ENCODE measurements at regions not wholly inside any gene's neighbourhood (a gene's known extent, or its start where the extent isn't known, plus 50 kb on each side); places are given as distances from the start of the nearest gene placed in this dataset.
"Not testable (repeated sequence)": the region's sequence is repeated elsewhere in the genome, so short reads cannot be mapped to it uniquely, and the experiment has no call there.

DNA sequence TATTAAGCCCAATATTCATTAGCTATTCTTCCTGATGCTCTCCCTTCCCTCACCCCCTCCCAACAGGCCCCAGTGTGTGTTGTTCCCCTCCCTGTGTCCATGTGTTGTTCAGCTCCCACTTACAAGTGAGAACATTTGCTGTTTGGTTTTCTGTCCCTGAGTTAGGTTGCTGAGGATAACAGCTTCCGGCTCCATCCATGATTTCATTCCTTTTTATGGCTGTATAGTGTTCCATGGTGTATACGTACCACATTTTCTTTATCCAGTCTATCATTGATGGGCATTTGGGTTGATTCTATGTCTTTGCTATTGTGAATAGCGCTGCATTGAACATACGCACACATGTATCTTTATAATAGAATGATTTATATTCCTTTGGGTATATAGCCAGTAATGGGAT, 107.7 kb upstream of the MTHFD1L start:
- H3K36me3 Mint-ChIP-seq (ENCODE audit: low read depth); H3K4me1 Mint-ChIP-seq; H3K4me3 Mint-ChIP-seq; POLR2A ChIA-PET; H3K27me3 Mint-ChIP-seq; H3K27ac Mint-ChIP-seq; DNase-seq; H3K9me3 Mint-ChIP-seq: not testable (repeated sequence)
- CTCF ChIA-PET, result interaction anchor here (1.2 kb wide), 1 partner anchor 60 kb away, joined by 4 read pairs; no protein-coding TSS in a partner anchor

DNA sequence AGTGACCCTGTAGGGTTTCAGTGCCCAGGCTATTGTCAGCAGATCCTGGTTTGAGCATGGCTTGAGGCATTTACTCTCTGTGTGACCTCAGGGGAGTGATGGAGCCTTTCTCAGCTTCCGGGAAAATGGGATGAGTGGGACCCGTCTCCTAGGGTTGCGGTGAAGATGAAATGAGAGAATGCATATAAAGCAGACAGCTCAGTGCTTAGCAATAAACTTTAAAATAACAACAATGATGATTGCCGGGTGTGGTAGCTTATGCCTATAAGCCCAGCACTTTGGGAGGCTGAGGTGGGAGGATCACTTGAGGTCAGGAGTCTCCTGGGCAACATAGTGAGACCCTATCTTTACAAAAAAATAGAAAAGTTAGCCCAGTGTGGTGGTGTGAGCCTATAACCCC, 106.0 kb upstream of the MTHFD1L start:
- POLR2A ChIA-PET, result no interaction called here
- Mint-ChIP-seq H3K27me3 (no peaks in the 10 kb centered on the region), H3K27ac (no peak overlapping the region), H3K4me3 (no peak overlapping the region), H3K4me1 (no peaks in the 10 kb centered on the region), H3K9me3 (no peaks in the 10 kb centered on the region), H3K36me3 (ENCODE audit: low read depth) (no peaks in the 10 kb centered on the region)
- CTCF ChIA-PET, result no interaction called here
- no peak for DNase-seq

DNA sequence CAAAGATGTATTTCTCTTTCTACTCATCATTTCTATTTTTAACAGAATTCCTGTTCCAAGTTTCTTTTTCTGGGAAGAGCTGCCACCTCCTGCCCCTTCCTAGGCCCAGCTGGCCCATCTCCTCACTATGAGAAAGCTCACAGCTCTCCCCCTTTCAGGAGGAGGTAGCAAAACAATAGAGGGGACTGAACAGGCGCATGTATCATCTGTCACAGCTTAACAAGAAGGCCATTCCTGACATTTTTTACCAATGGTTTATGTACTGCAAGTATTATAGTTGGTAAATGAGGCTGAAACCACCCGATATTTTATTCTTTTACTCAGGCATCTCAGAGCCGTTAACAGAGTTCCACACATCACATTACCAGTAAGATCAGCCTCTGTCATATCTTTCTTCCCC, 103.7 kb upstream of the MTHFD1L start:
- ChIA-PET CTCF (interaction anchor here (0.6 kb wide), 1 partner anchor 729 kb away, joined by 3 read pairs; no protein-coding TSS in a partner anchor), POLR2A (no interaction called here)
- Mint-ChIP-seq H3K4me1 (no peaks in the 10 kb centered on the region), H3K9me3 (no peaks in the 10 kb centered on the region), H3K27ac (no peak overlapping the region), H3K4me3 (no peak overlapping the region), H3K36me3 (ENCODE audit: low read depth) (no peaks in the 10 kb centered on the region), H3K27me3 (no peaks in the 10 kb centered on the region)
- DNase-seq, result no peak

DNA sequence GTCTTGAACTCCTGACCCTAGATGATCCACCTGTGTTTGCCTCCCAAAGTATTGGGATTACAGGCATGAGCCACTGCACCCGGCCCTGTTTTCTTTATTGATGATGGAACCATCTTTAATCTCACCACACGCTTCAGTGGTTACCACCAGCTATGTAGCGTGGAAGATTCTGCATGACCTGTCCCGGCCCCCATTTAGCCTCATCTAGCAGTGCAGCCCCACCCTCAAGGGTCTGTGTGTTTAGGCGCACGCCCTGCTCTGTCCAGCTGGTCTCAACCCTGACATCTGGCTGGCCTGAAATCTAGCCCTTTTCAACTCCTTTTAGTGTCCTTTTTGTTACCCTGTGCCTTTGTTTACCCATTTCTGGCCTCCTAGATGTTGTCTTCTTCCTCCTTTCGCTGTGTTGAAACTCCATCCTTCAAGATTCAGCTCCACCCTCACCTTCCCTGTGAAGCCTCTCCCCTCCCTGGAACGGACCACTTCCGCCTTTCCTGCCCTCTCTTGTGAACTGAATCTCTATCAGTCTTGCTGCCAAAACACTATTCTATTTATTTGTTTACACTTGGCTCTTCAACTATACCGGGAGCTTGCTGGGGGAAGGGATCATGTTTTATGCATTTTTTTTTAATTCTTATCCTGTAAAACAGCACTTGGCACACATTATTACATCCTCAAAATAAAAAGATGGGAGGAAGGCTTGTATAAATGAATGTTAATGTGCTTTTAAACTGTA, 101.0 kb upstream of the MTHFD1L start:
- Mint-ChIP-seq H3K27ac (no peak overlapping the region), H3K27me3 (no peaks in the 10 kb centered on the region), H3K4me3 (no peak overlapping the region), H3K9me3 (no peaks in the 10 kb centered on the region), H3K36me3 (ENCODE audit: low read depth) (no peaks in the 10 kb centered on the region), H3K4me1 (no peaks in the 10 kb centered on the region)
- no peak for DNase-seq
- ChIA-PET POLR2A (no interaction called here), CTCF (no interaction called here)

DNA sequence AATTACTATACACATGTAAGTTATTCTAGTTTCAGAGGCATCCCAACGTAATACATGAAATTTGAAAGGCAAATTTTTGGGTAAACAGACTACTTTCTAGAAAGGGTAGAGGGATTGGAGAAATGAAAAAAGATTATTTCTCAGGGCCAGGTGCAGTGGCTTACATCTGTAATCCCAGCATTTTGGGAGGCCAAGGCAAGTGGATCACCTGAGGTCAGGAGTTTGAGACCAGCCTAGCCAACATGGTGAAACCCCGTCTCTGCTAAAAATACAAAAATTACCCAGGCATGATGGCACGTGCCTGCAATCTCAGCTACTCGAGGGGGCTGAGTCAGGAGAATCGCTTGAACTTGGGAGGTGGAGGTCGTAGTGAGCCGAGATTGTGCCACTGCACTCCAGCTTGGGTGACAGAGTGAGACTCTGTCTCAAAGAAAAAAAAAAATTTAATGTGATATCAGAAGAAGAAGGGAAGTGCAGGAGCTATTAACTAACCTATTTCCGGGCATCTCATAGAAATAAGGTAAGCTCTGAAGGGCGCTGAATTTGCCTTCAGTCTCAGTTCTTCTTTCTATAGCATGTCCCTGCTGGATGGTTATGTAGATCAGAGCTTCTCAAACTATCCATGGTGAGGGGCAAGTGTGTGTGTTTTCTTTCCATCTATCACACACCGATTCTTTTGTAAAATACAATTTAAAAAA, 100.3 kb upstream of the MTHFD1L start:
- POLR2A ChIA-PET, result no interaction called here
- no peak overlapping the region for H3K27ac Mint-ChIP-seq

DNA sequence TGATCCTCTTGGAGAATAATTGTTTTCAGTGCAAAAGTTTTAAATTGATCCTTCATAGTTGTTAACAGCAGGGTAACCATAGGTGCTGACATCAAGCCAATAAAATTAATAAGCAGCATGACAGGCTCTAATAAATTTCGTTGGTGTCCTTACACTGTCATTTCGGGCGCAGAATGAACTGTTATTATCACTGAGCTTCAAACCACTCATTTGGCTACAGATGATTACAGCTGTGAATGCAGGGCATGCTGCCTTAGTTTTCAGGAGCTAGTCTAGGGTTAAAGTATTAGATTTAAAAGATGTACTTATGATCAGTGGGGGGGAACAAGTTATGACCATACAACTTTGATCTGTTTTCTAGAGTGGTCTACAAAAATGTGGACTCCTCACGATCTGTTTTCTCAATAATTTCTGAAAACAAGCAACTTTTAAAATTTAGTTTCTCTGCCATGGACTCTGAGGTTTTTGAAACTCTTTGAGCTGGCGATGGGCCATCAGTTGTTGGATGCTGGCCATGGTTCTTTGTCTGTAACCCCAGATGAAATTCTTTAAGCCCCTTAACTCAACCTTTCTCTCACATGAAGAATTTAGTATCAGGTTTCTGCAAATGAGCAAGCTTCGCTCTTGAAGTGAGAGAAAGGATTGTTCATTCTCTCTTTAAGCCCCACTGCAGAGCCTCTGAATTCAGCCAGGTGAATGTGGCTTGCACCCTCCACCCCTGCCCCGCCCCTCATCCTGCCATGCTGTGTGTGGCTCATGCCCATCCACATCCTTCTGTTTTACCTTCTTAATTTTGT, 99.1 kb upstream of the MTHFD1L start:
- CTCF ChIA-PET, result interaction anchor here (0.8 kb wide), 1 partner anchor 12 kb away, joined by 5 read pairs; no protein-coding TSS in a partner anchor
- POLR2A ChIA-PET, result no interaction called here
- Mint-ChIP-seq H3K36me3 (ENCODE audit: low read depth) (no peaks in the 10 kb centered on the region), H3K9me3 (no peaks in the 10 kb centered on the region), H3K4me3 (no peak overlapping the region), H3K4me1 (no peaks in the 10 kb centered on the region), H3K27ac (no peak overlapping the region), H3K27me3 (no peaks in the 10 kb centered on the region)
- DNase-seq, result no peak

More for the DNA sequence above, 100.3 kb upstream of the MTHFD1L start:
- Mint-ChIP-seq H3K9me3 (no peaks in the 10 kb centered on the region), H3K36me3 (ENCODE audit: low read depth) (no peaks in the 10 kb centered on the region), H3K4me3 (no peak overlapping the region), H3K4me1 (no peaks in the 10 kb centered on the region), H3K27me3 (no peaks in the 10 kb centered on the region)
- CTCF ChIA-PET, result no interaction called here
- DNase-seq, result no peak

DNA sequence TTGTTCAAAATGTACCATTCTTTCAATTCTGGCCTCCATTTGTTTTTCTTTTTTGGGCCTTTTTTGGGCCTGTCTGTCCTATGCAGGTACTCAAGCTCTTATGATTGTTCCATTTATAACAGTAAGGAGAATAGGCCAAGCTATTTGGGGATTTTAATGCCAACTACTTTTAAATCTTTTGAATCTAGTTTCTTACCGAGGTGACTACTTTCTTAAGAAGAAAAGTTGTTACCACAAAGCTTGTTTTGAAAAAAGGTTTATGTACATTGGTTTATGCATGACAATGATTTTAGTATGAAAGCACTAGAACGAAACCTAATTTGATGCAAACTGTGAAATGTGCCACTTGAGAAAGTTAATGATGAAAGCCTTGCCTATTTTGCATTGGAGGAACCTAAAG, 98.3 kb upstream of the MTHFD1L start:
- DNase-seq, result no peak
- no peaks in the 10 kb centered on the region for H3K4me1 Mint-ChIP-seq
- H3K27me3 Mint-ChIP-seq, result no peaks in the 10 kb centered on the region
- no peaks in the 10 kb centered on the region for H3K9me3 Mint-ChIP-seq
- POLR2A ChIA-PET, result no interaction called here
- no peaks in the 10 kb centered on the region for H3K36me3 Mint-ChIP-seq (ENCODE audit: low read depth)
- no peak overlapping the region for H3K27ac Mint-ChIP-seq
- H3K4me3 Mint-ChIP-seq, result no peak overlapping the region
- CTCF ChIA-PET, result interaction anchor here (0.8 kb wide), 1 partner anchor 12 kb away, joined by 5 read pairs; no protein-coding TSS in a partner anchor

DNA sequence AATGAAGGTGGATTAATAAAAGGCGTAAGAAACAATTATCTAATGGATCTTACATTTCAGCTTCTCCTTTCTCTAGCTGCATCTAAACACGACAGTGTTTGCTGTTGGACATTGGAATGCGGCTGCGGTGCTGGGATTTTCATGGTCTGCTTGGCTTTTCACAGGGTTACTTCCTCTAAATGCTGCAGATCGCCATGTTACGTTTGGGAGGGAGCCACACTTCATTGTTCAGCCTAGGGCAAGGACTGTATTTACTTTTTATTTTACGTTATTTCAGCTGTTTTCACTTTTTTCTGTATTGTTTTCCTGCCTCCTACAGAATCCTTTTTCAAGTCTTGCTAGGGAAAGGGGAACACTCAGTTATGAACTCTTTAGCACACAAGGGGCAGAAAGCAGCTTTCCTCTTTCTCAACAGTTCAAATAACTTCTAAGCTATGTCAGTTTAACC, 97.9 kb upstream of the MTHFD1L start:
- no peak overlapping the region for H3K4me3 Mint-ChIP-seq
- H3K9me3 Mint-ChIP-seq, result no peaks in the 10 kb centered on the region
- ChIA-PET CTCF (no interaction called here), POLR2A (no interaction called here)
- no peak overlapping the region for H3K27ac Mint-ChIP-seq
- H3K4me1 Mint-ChIP-seq, result no peaks in the 10 kb centered on the region
- H3K27me3 Mint-ChIP-seq, result no peaks in the 10 kb centered on the region
- DNase-seq, result no peak
- no peaks in the 10 kb centered on the region for H3K36me3 Mint-ChIP-seq (ENCODE audit: low read depth)

DNA sequence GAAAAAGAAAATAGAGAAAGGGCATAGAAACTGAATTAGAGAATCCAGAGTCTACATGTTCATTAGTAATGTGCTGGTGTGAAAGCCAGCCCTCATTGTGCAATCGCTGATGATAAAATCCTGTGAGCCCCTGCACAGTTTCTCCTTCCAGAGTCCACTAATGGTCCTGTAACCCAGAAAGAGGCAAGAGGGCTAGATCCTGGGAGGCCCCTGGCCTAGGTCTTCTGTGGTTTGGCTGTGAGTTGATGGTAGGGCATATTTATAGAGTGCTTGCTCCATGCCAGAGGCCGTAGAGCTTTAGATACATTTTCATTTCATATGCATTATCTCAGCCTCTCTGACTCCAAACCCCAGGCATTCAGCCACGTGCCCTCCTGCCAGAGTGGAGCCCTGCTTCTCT, 94.9 kb upstream of the MTHFD1L start:
- Mint-ChIP-seq H3K9me3 (peaks cover 11% of the 10 kb centered on the region), H3K36me3 (ENCODE audit: low read depth) (no peaks in the 10 kb centered on the region), H3K27me3 (no peaks in the 10 kb centered on the region), H3K4me1 (peaks cover 4% of the 10 kb centered on the region), H3K27ac (no peak overlapping the region), H3K4me3 (no peak overlapping the region)
- DNase-seq, result no peak
- ChIA-PET POLR2A (no interaction called here), CTCF (interaction anchor here (1.0 kb wide), 1 partner anchor 8 kb away, joined by 3 read pairs; no protein-coding TSS in a partner anchor)

DNA sequence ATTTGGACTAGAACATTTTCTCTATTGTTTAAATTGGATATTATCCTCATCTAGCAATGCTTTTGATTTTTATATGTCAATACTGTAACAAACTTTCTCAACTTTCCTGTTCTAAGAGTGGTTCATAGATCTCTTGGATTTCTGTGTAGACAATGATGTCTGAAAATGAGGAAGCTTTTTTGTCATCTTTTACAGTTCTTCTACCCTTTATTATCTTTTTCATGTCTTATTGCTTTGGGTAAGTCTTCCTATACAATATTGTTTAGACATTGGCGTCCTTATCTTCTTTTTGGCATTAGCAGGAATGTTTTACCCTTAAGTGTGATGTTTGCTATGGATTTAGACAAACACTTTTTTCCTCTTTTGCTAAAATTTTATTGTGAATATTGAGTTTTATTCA, 91.5 kb upstream of the MTHFD1L start:
- Mint-ChIP-seq H3K36me3 (ENCODE audit: low read depth) (no peaks in the 10 kb centered on the region), H3K4me3 (no peak overlapping the region), H3K4me1 (peaks cover 4% of the 10 kb centered on the region), H3K9me3 (peaks cover 19% of the 10 kb centered on the region), H3K27me3 (no peaks in the 10 kb centered on the region), H3K27ac (no peak overlapping the region)
- ChIA-PET CTCF (no interaction called here), POLR2A (no interaction called here)
- no peak for DNase-seq

DNA sequence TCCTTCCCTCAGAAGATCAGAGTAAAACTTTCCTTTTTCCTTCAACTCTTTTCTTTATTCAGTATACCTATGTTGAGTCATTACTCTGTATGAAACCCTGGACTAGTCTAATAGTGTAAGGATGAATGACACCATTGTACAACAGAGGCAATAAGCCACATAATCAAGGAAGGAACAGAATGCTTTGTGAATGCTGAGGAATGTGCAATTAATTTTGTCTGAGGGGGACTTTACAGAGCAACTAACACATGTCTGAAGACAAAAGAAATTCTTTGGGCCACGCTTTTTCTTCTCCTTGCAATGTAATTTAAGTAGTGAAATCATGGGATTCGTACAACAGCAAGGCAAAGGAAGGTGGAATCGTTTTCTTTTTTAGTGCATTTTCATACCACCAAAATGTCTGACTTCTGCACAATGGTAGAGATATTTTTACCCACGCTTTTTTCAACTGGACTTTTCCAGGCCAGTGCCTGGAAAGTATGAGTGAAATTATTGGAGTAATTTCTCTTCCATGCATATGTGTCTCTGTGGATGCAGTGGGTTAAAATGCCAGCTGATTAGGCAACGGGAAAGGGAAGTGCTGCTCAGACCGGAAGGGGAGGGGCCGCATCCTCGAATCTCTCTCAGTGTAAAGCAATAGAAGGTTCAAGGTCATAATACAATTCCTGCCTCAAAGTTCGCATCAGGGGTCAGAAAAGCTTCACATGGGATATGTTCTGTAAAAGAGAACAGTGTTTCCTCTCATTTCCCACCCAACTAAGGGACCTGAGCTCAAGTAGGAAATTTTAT, 89.9 kb upstream of the MTHFD1L start:
- CTCF ChIA-PET, result no interaction called here

DNA sequence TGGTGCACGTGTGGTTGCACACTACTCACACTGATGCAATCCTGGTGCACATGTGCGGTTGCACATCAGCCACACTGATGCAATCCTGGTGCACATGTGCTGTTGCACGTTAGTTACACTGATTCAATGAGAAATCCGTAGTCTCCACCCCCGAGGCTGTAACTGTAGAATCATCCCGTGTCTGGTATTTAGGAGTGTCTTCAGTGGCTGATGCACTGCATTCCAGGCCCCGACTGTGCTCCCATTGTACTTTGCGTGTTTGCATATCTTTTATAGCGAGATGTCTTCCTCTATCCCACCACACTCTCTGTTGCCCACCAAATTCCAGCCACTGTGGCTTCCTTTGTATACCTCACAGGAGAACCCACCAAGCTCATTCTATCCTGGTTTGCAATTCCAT, 87.8 kb upstream of the MTHFD1L start:
- no peak for DNase-seq
- Mint-ChIP-seq H3K36me3 (ENCODE audit: low read depth) (no peaks in the 10 kb centered on the region), H3K9me3 (peaks cover 19% of the 10 kb centered on the region), H3K27me3 (no peaks in the 10 kb centered on the region), H3K4me1 (peaks cover 4% of the 10 kb centered on the region), H3K4me3 (no peak overlapping the region), H3K27ac (no peak overlapping the region)
- ChIA-PET POLR2A (no interaction called here), CTCF (no interaction called here)

More for the DNA sequence above, 89.9 kb upstream of the MTHFD1L start:
- no peaks in the 10 kb centered on the region for H3K27me3 Mint-ChIP-seq
- no peaks in the 10 kb centered on the region for H3K36me3 Mint-ChIP-seq (ENCODE audit: low read depth)
- peaks cover 19% of the 10 kb centered on the region for H3K9me3 Mint-ChIP-seq
- peaks cover 4% of the 10 kb centered on the region for H3K4me1 Mint-ChIP-seq
- no peak overlapping the region for H3K4me3 Mint-ChIP-seq
- H3K27ac Mint-ChIP-seq, result no peak overlapping the region
- POLR2A ChIA-PET, result no interaction called here
- DNase-seq, result no peak

DNA sequence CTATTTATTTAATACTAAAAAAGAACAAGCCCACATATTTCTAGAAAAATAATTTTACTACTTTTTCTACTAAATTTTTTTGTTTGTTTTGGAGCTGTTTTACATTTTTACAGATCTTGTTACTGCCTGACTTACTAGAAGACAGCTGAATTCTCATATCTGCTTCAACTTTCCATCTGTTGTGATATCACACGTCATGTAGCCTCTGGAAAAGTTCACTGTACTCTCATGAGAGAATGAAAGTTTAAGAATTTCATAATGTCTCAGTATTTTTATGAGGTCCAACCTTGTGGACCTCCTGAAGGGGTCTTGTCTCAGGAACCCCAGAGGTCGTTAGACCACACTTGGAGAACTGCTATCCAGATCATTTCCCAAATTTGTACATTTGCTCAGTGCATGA, 81.7 kb upstream of the MTHFD1L start:
- no peak for DNase-seq
- POLR2A ChIA-PET, result no interaction called here
- no peak overlapping the region for H3K27ac Mint-ChIP-seq
- no peak overlapping the region for H3K4me3 Mint-ChIP-seq
- CTCF ChIA-PET, result no interaction called here
- H3K9me3 Mint-ChIP-seq, result no peaks in the 10 kb centered on the region
- H3K36me3 Mint-ChIP-seq (ENCODE audit: low read depth), result no peaks in the 10 kb centered on the region
- no peaks in the 10 kb centered on the region for H3K4me1 Mint-ChIP-seq
- H3K27me3 Mint-ChIP-seq, result no peaks in the 10 kb centered on the region

All from activated CD4-positive, alpha-beta T cell treated with anti-CD3 and anti-CD28 coated beads, Interleukin-2, amount 10 ng/mL, durations not matched to agents 7 days and 5 days (primary cell).